Fibroblast of mammary gland (primary cell): ENCODE measurements at regions not wholly inside any gene's neighbourhood (a gene's known extent, or its start where the extent isn't known, plus 50 kb on each side); places are given as distances from the start of the nearest gene placed in this dataset.

Source experiments
- DNase-seq: peaks from one replicate; pipeline ENCODE4 v3.0.0-alpha.2; 2010; ENCODE audit warnings: low read depth
- H3K4me3 ChIP-seq: 2 replicates; pipeline ENCODE4 v1.5.1; 2011; ENCODE audit warnings: low read depth, mild to moderate bottlenecking, low read length, moderate library complexity; ENCODE audit not compliant: control insufficient read depth
- CTCF ChIP-seq: conservative IDR thresholded peaks from 2 replicates; pipeline ENCODE4 v1.5.1; 2011; ENCODE audit warnings: low read depth, low read length, inconsistent platforms; ENCODE audit not compliant: control insufficient read depth, insufficient read depth

- no peak for DNase-seq
- H3K4me3 ChIP-seq = no peak overlapping the region
- TF ChIP-seq CTCF = no peak
Measured at GRCh38 chr7:46026741-46027140, 105.7 kb upstream of the IGFBP3 start.

- H3K4me3 ChIP-seq = no peak overlapping the region
- TF ChIP-seq CTCF = no peak
- no peak for DNase-seq
Measured at GRCh38 chr7:46024263-46024916, 103.3 kb upstream of the IGFBP3 start.

GRCh38 chr7:46022397-46022796 is 101.3 kb upstream of the IGFBP3 start:
- H3K4me3 ChIP-seq = no peak overlapping the region
- no peak for TF ChIP-seq CTCF
- no peak for DNase-seq

GRCh38 chr7:46015107-46015868 is 94.2 kb upstream of the IGFBP3 start:
- no peak overlapping the region for H3K4me3 ChIP-seq
- no peak for TF ChIP-seq CTCF
- DNase-seq = no peak

- H3K4me3 ChIP-seq = no peak overlapping the region
- TF ChIP-seq CTCF = no peak
- DNase-seq = no peak
Measured at GRCh38 chr7:46011501-46011900, 90.4 kb upstream of the IGFBP3 start.

- no peak for TF ChIP-seq CTCF
- DNase-seq = no peak
- no peak overlapping the region for H3K4me3 ChIP-seq
Measured at GRCh38 chr7:46011059-46011458, 90.0 kb upstream of the IGFBP3 start.
